ENCODE measurements at regions not wholly inside any gene's neighbourhood (a gene's known extent, or its start where the extent isn't known, plus 50 kb on each side); places are given as distances from the start of the nearest gene placed in this dataset.

- TF ChIP-seq BACH2 (CRISPR knock-in tag; IDR thresholded peaks at IDR 0.05; ENCODE audit: borderline replicate concordance) (no peak), GLIS3 (CRISPR knock-in tag; IDR thresholded peaks at IDR 0.05) (no peak), POU6F1 (CRISPR knock-in tag; IDR thresholded peaks at IDR 0.05; ENCODE audit: borderline replicate concordance, low read depth) (no peak), CSDC2 (CRISPR knock-in tag; IDR thresholded peaks at IDR 0.05) (no peak), RARB (CRISPR knock-in tag; IDR thresholded peaks at IDR 0.05) (no peak), ZFP30 (CRISPR knock-in tag; IDR thresholded peaks at IDR 0.05) (no peak), TOX (CRISPR knock-in tag; IDR thresholded peaks at IDR 0.05; ENCODE audit: borderline replicate concordance) (no peak), OSR1 (CRISPR knock-in tag; IDR thresholded peaks at IDR 0.05) (no peak), ZC3H10 (CRISPR knock-in tag; IDR thresholded peaks at IDR 0.05) (no peak)
- ATAC-seq = no peak
These were observed 606.9 kb downstream of the MCTP2 start for GRCh38 chr15:94838281-94838680.

DNA sequence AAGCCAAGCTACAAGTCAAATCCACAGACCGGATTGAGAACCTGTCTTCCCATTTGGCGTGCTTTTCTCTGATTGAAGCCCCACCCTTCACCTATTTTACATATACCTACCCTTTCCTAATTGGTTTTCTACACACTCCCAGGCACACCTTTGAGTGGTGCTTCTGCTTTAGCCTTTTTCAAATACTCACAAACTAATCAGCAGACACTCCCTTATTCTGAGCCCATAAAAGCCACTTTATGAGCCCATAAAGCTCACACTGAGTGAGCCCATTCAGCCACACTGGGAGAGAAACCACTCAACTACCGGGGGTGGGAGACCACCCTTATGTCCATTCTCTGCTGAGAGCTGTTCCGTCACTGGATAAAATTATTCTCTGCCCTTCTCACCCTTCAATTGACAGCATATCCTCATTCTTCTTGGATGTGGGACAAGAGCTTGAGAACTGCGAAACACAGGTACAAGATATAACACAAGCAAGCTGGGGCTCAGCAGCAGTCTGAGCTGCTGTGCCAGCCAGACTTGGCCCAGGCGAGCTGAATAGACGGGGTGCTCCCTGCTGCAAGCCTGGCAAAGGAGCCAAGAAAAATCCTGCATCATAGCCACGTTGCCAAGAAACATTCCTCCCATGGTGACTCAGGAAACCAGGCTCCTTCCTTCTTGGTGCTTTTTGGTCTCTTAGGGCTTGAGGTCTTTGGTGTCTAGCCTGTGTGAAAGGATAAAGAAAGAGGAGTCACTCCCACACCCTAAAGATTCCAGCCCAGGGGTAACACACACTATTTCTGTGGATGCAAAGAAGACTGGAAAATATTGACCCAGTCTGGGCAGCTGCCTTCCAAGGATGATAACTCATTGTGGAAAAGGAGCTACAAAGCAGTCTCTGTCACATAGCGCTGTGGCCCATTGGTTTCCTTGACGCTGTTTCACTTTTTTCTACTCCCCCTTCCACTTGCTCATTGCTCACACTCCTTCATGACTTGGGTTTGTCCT, 609.7 kb downstream of the MCTP2 start:
- ATAC-seq = no peak
- TF ChIP-seq ZNF565 (CRISPR knock-in tag; conservative IDR thresholded peaks at IDR 0.05; ENCODE audit: low read depth) (no peak), CREB5 (CRISPR knock-in tag; IDR thresholded peaks at IDR 0.05; ENCODE audit: low read depth) (no peak), ZNF70 (CRISPR knock-in tag; IDR thresholded peaks at IDR 0.05) (no peak), CSDC2 (CRISPR knock-in tag; IDR thresholded peaks at IDR 0.05) (no peak), RARB (CRISPR knock-in tag; IDR thresholded peaks at IDR 0.05) (no peak), ZC3H10 (CRISPR knock-in tag; IDR thresholded peaks at IDR 0.05) (no peak), OSR1 (CRISPR knock-in tag; IDR thresholded peaks at IDR 0.05) (no peak)

DNA sequence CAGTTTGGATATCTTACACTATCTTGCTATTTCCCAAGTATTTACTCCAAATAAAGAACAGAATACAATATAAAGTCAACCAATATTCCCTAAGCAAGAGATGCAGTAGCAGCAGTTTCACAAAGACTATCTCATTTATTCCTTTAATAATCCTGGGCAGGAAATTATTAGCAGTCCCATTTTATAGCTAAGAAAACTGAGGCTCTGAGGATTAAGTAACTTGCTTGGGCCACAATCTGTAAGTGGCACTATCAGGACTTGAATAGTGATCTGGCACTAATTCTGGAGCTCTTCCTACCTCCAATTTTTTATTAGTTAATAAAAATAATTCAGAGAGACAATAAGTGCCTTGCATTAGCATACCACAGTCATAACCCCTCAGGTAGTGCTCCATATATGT, 611.7 kb downstream of the MCTP2 start:
- ATAC-seq = no peak

GRCh38 chr15:94844198-94844537, 612.8 kb downstream of the MCTP2 start:
- no peak for ATAC-seq
- TF ChIP-seq, protein P1, sequence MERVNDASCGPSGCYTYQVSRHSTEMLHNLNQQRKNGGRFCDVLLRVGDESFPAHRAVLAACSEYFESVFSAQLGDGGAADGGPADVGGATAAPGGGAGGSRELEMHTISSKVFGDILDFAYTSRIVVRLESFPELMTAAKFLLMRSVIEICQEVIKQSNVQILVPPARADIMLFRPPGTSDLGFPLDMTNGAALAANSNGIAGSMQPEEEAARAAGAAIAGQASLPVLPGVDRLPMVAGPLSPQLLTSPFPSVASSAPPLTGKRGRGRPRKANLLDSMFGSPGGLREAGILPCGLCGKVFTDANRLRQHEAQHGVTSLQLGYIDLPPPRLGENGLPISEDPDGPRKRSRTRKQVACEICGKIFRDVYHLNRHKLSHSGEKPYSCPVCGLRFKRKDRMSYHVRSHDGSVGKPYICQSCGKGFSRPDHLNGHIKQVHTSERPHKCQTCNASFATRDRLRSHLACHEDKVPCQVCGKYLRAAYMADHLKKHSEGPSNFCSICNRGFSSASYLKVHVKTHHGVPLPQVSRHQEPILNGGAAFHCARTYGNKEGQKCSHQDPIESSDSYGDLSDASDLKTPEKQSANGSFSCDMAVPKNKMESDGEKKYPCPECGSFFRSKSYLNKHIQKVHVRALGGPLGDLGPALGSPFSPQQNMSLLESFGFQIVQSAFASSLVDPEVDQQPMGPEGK (CRISPR knock-in tag; IDR thresholded peaks at IDR 0.05; ENCODE audit: borderline replicate concordance) = no peak
- TF ChIP-seq, protein P2, sequence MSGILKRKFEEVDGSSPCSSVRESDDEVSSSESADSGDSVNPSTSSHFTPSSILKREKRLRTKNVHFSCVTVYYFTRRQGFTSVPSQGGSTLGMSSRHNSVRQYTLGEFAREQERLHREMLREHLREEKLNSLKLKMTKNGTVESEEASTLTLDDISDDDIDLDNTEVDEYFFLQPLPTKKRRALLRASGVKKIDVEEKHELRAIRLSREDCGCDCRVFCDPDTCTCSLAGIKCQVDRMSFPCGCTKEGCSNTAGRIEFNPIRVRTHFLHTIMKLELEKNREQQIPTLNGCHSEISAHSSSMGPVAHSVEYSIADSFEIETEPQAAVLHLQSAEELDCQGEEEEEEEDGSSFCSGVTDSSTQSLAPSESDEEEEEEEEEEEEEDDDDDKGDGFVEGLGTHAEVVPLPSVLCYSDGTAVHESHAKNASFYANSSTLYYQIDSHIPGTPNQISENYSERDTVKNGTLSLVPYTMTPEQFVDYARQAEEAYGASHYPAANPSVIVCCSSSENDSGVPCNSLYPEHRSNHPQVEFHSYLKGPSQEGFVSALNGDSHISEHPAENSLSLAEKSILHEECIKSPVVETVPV (CRISPR knock-in tag; IDR thresholded peaks at IDR 0.05) = no peak
- TF ChIP-seq ZC3H10 (CRISPR knock-in tag; IDR thresholded peaks at IDR 0.05) (no peak), ZFP30 (CRISPR knock-in tag; IDR thresholded peaks at IDR 0.05) (no peak), CSDC2 (CRISPR knock-in tag; IDR thresholded peaks at IDR 0.05) (no peak), RARB (CRISPR knock-in tag; IDR thresholded peaks at IDR 0.05) (no peak), PPARA (CRISPR knock-in tag; IDR thresholded peaks at IDR 0.05; ENCODE audit: borderline replicate concordance) (no peak), TOX (CRISPR knock-in tag; IDR thresholded peaks at IDR 0.05; ENCODE audit: borderline replicate concordance) (no peak)

More for the DNA sequence above, 611.7 kb downstream of the MCTP2 start:
- no peak for TF ChIP-seq SNAI2 (CRISPR knock-in tag; IDR thresholded peaks at IDR 0.05)
- no peak for TF ChIP-seq ZFP3 (CRISPR knock-in tag; IDR thresholded peaks at IDR 0.05)
- no peak for TF ChIP-seq TCF4 (CRISPR knock-in tag; IDR thresholded peaks at IDR 0.05; ENCODE audit: borderline replicate concordance)
- TF ChIP-seq, protein P2 (CRISPR knock-in tag; IDR thresholded peaks at IDR 0.05) = no peak
- TF ChIP-seq TOX (CRISPR knock-in tag; IDR thresholded peaks at IDR 0.05; ENCODE audit: borderline replicate concordance) = no peak
- TF ChIP-seq, protein P1 (CRISPR knock-in tag; IDR thresholded peaks at IDR 0.05; ENCODE audit: borderline replicate concordance) = no peak
- TF ChIP-seq PPARA (CRISPR knock-in tag; IDR thresholded peaks at IDR 0.05; ENCODE audit: borderline replicate concordance) = no peak

Measured in SK-N-SH treated with all-trans-retinoic acid at 6 μM for 48 hours (cell line).